ENCODE measurements at regions not wholly inside any gene's neighbourhood (a gene's known extent, or its start where the extent isn't known, plus 50 kb on each side); places are given as distances from the start of the nearest gene placed in this dataset.

DNA sequence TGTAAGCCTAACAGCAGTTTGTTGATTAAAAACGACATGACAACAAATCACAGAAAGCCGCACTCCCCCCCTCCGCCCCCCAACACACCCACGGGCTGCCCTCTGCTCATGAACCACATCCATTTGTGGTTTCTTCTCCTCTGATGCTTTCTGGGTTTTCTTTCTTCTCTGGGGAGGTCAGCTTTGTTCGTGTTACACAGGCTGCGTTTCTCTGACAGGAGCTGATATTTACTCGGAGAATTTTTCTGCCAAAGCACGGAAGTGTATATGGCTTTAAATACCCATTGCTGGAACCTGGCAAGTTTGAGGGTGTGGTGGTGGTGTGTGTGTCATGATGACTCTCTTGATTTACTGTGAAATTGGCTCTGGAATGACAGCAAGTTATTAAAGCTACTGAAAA is 883.7 kb upstream of the TMEM132C start:
- Histone ChIP-seq H3K4me1 (peaks cover 5 to 7% (median 7%) of the 10 kb centered on the region in 4 donors), H3K9me3 (no peaks in the 10 kb centered on the region), H3K27me3 (peaks cover 0 to 46% (median 0%) of the 10 kb centered on the region in 4 donors), H3K27ac (replicated peaks in 1 of 4) (no peak overlapping the region), H3K36me3 (no peaks in the 10 kb centered on the region), H3K4me3 (no peak overlapping the region)
- WGBS = 42% methylated on average over 8 of the region's 8 CpGs
- TF ChIP-seq CTCF (IDR thresholded peaks at IDR 0.05) (no peak), POLR2AphosphoS5 (IDR thresholded peaks at IDR 0.05) (no peak), EP300 (IDR thresholded peaks at IDR 0.05) (no peak), POLR2A (IDR thresholded peaks at IDR 0.05; ENCODE audit: low read depth) (no peak)
- DNase-seq (ENCODE audit: extremely low spot score) = no peak
- intact Hi-C loops (cut with DNase I) = loop anchor here (10.0 kb wide), 1 partner anchor 598 kb away; no protein-coding TSS in a partner anchor

GRCh38 chr12:127386723-127387122 is 880.2 kb upstream of the TMEM132C start:
- DNase-seq (ENCODE audit: extremely low spot score) = no peak
- Histone ChIP-seq H3K27me3 (peaks cover 0 to 52% (median 0%) of the 10 kb centered on the region in 4 donors), H3K4me3 (no peak overlapping the region), H3K4me1 (no peaks in the 10 kb centered on the region), H3K9me3 (no peaks in the 10 kb centered on the region), H3K36me3 (no peaks in the 10 kb centered on the region), H3K27ac (replicated peaks in 1 of 4) (no peak overlapping the region)
- no peak for TF ChIP-seq CTCF (IDR thresholded peaks at IDR 0.05)
- no peak for TF ChIP-seq EP300 (IDR thresholded peaks at IDR 0.05)
- TF ChIP-seq POLR2A (IDR thresholded peaks at IDR 0.05; ENCODE audit: low read depth) = no peak
- no peak for TF ChIP-seq POLR2AphosphoS5 (IDR thresholded peaks at IDR 0.05)
- intact Hi-C loops (cut with DNase I) = loop anchor here (10.0 kb wide), 1 partner anchor 602 kb away; no protein-coding TSS in a partner anchor
- WGBS = 86% methylated on average over 5 of the region's 5 CpGs

DNA sequence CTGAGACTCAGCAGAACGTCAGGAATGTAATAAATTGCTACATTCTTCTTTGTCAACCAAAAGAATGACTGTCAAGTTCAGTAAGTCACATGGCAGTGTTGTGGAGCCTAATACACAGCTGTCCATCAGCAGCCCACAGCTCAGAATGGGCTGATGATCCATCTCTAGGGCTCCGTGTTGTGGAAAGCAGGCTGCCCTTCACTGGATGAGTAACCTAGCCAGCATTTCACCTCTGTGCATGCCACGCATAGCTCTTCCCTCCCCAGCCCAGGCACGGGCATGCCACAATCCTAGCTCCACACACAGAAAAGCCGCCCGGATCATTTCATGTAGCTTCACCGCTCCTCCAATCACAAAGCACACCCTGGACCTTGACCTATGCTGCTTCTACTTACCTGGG is 878.0 kb upstream of the TMEM132C start:
- no peaks in the 10 kb centered on the region for H3K36me3 ChIP-seq
- intact Hi-C loops (cut with DNase I) = loop anchor here (10.0 kb wide), 1 partner anchor 604 kb away; no protein-coding TSS in a partner anchor
- H3K27ac ChIP-seq (replicated peaks in 1 of 4) = no peak overlapping the region
- no peak overlapping the region for H3K4me3 ChIP-seq
- DNase-seq (ENCODE audit: extremely low spot score) = no peak
- H3K27me3 ChIP-seq = peaks cover 0 to 35% (median 0%) of the 10 kb centered on the region in 4 donors
- H3K4me1 ChIP-seq = peaks cover 0 to 5% (median 0%) of the 10 kb centered on the region in 4 donors
- TF ChIP-seq POLR2A (IDR thresholded peaks at IDR 0.05; ENCODE audit: low read depth) = no peak
- no peak for TF ChIP-seq EP300 (IDR thresholded peaks at IDR 0.05)
- no peak for TF ChIP-seq POLR2AphosphoS5 (IDR thresholded peaks at IDR 0.05)
- TF ChIP-seq CTCF (IDR thresholded peaks at IDR 0.05) = no peak
- H3K9me3 ChIP-seq = no peaks in the 10 kb centered on the region
- 80% methylated on average over 2 of the region's 7 CpGs for WGBS

DNA sequence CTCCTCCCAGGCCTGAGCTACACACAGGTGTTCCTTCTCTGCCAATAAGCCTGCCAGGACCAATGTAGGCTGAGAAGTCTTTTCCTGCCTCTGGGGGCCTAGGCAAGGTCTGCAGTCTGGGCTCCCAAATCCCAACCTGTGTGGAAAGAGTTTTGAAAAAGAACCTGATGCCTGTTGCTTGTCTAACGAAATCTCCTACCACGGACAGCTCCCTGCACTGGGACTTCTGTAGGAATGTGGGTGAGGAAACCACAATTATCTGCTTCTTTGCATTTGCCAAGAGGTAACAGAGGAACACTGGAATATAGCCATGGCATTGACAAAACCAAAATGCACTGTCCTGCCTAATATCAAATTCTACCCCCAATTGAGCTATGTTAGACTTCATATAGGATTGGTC is 877.0 kb upstream of the TMEM132C start:
- DNase-seq (ENCODE audit: extremely low spot score) = no peak
- Histone ChIP-seq H3K36me3 (no peaks in the 10 kb centered on the region), H3K4me3 (no peak overlapping the region), H3K4me1 (peaks cover 0 to 14% (median 2%) of the 10 kb centered on the region in 4 donors), H3K9me3 (no peaks in the 10 kb centered on the region), H3K27me3 (peaks cover 0 to 35% (median 0%) of the 10 kb centered on the region in 4 donors), H3K27ac (replicated peaks in 1 of 4) (no peak overlapping the region)
- intact Hi-C loops (cut with DNase I) = loop anchor here (10.0 kb wide), 1 partner anchor 605 kb away; no protein-coding TSS in a partner anchor
- 13% methylated on average over 2 of the region's 2 CpGs for WGBS
- TF ChIP-seq CTCF (IDR thresholded peaks at IDR 0.05) (no peak), EP300 (IDR thresholded peaks at IDR 0.05) (no peak), POLR2A (IDR thresholded peaks at IDR 0.05; ENCODE audit: low read depth) (no peak), POLR2AphosphoS5 (IDR thresholded peaks at IDR 0.05) (no peak)

- DNase-seq (ENCODE audit: extremely low spot score) = peak; percentile 42
- intact Hi-C loops (cut with DNase I) = no loop called here
- no peak overlapping the region for H3K27ac ChIP-seq (replicated peaks in 1 of 4)
Observed at GRCh38 chr12:127393465-127393864, 873.5 kb upstream of the TMEM132C start.

More at GRCh38 chr12:127393465-127393864, 873.5 kb upstream of the TMEM132C start:
- Histone ChIP-seq H3K4me1 (peaks cover 0 to 18% (median 2%) of the 10 kb centered on the region in 4 donors), H3K36me3 (no peaks in the 10 kb centered on the region), H3K9me3 (no peaks in the 10 kb centered on the region), H3K4me3 (no peak overlapping the region), H3K27me3 (peaks cover 0 to 13% (median 0%) of the 10 kb centered on the region in 4 donors)
- TF ChIP-seq POLR2A (IDR thresholded peaks at IDR 0.05; ENCODE audit: low read depth) = no peak
- TF ChIP-seq EP300 (IDR thresholded peaks at IDR 0.05) = no peak
- TF ChIP-seq CTCF (IDR thresholded peaks at IDR 0.05) = no peak
- no peak for TF ChIP-seq POLR2AphosphoS5 (IDR thresholded peaks at IDR 0.05)
- 70% methylated on average over 4 of the region's 4 CpGs for WGBS
